GM19023 (cell line): ENCODE measurements at regions not wholly inside any gene's neighbourhood (a gene's known extent, or its start where the extent isn't known, plus 50 kb on each side); places are given as distances from the start of the nearest gene placed in this dataset.
"Not testable (repeated sequence)": the region's sequence is repeated elsewhere in the genome, so short reads cannot be mapped to it uniquely, and the experiment has no call there.

ENCODE experiments used
- ATAC-seq: cut with Tn5 transposase; IDR thresholded peaks from one replicate; pipeline ENCODE4 v1.9.1; 2021; ENCODE audit warnings: mild to moderate bottlenecking, moderate library complexity; ENCODE audit not compliant: unreplicated experiment

GRCh38 chr1:157235307-157235706 lies 97.1 kb upstream of the ETV3 start:
- ATAC-seq: no peak

GRCh38 chr1:157234705-157235273 lies 96.6 kb upstream of the ETV3 start:
- ATAC-seq: no peak

- ATAC-seq: no peak
These were observed 94.9 kb upstream of the ETV3 start for GRCh38 chr1:157233131-157233530.

GRCh38 chr1:157231846-157232525 lies 93.8 kb upstream of the ETV3 start:
- ATAC-seq: no peak

GRCh38 chr1:157230500-157230899 lies 92.3 kb upstream of the ETV3 start:
- no peak for ATAC-seq

- ATAC-seq: no peak
These were observed 89.5 kb upstream of the ETV3 start for GRCh38 chr1:157227700-157228099.

GRCh38 chr1:157226739-157227138 lies 88.5 kb upstream of the ETV3 start:
- ATAC-seq: no peak

GRCh38 chr1:157219600-157219999 lies 81.4 kb upstream of the ETV3 start:
- ATAC-seq: no peak

- no peak for ATAC-seq
These were observed 81.0 kb upstream of the ETV3 start for GRCh38 chr1:157219182-157219581.

GRCh38 chr1:157218671-157219070 lies 80.5 kb upstream of the ETV3 start:
- no peak for ATAC-seq

- ATAC-seq: no peak
These were observed 79.3 kb upstream of the ETV3 start for GRCh38 chr1:157217486-157217885.

GRCh38 chr1:157213836-157214235 lies 75.6 kb upstream of the ETV3 start:
- ATAC-seq: no peak

GRCh38 chr1:157209514-157209913 lies 71.3 kb upstream of the ETV3 start:
- no peak for ATAC-seq

GRCh38 chr1:157205982-157206381 lies 67.8 kb upstream of the ETV3 start:
- not testable (repeated sequence) for ATAC-seq

- no peak for ATAC-seq
These were observed 65.0 kb upstream of the ETV3 start for GRCh38 chr1:157203166-157203565.

GRCh38 chr1:157202331-157202730 lies 64.1 kb upstream of the ETV3 start:
- no peak for ATAC-seq

GRCh38 chr1:157201767-157202166 lies 63.6 kb upstream of the ETV3 start:
- ATAC-seq: no peak

- ATAC-seq: no peak
These were observed 62.3 kb upstream of the ETV3 start for GRCh38 chr1:157200451-157200850.

- ATAC-seq: no peak
These were observed 61.2 kb upstream of the ETV3 start for GRCh38 chr1:157199421-157199755.

- no peak for ATAC-seq
These were observed 60.6 kb upstream of the ETV3 start for GRCh38 chr1:157198619-157199420.

GRCh38 chr1:157197906-157198435 lies 59.8 kb upstream of the ETV3 start:
- ATAC-seq: no peak
